ENCODE measurements at regions not wholly inside any gene's neighbourhood (a gene's known extent, or its start where the extent isn't known, plus 50 kb on each side); places are given as distances from the start of the nearest gene placed in this dataset.
"Not testable (repeated sequence)": the region's sequence is repeated elsewhere in the genome, so short reads cannot be mapped to it uniquely, and the experiment has no call there.

- peaks cover 11% of the 10 kb centered on the region for H3K9me3 Mint-ChIP-seq
- no peaks in the 10 kb centered on the region for H3K4me1 Mint-ChIP-seq (ENCODE audit: low read depth)
- DNase-seq (ENCODE audit: low spot score) = no peak
- no peaks in the 10 kb centered on the region for H3K27me3 Mint-ChIP-seq (ENCODE audit: low read depth)
- no peak overlapping the region for H3K27ac Mint-ChIP-seq
- no peaks in the 10 kb centered on the region for H3K36me3 Mint-ChIP-seq (ENCODE audit: low read depth)
- H3K4me3 Mint-ChIP-seq = no peak overlapping the region
Measured at GRCh38 chr1:242966892-242967291, 288.2 kb downstream of the CEP170 start.

GRCh38 chr1:242959397-242959796, 295.7 kb downstream of the CEP170 start:
- not testable (repeated sequence) for H3K9me3 Mint-ChIP-seq; H3K4me1 Mint-ChIP-seq (ENCODE audit: low read depth); H3K36me3 Mint-ChIP-seq (ENCODE audit: low read depth); DNase-seq (ENCODE audit: low spot score); H3K27ac Mint-ChIP-seq; H3K4me3 Mint-ChIP-seq; H3K27me3 Mint-ChIP-seq (ENCODE audit: low read depth)

GRCh38 chr1:242954945-242955344, 300.1 kb downstream of the CEP170 start:
- not testable (repeated sequence) for H3K36me3 Mint-ChIP-seq (ENCODE audit: low read depth); H3K27ac Mint-ChIP-seq; H3K4me1 Mint-ChIP-seq (ENCODE audit: low read depth); DNase-seq (ENCODE audit: low spot score); H3K9me3 Mint-ChIP-seq; H3K4me3 Mint-ChIP-seq; H3K27me3 Mint-ChIP-seq (ENCODE audit: low read depth)

GRCh38 chr1:242946206-242946605, 308.9 kb downstream of the CEP170 start:
- DNase-seq (ENCODE audit: low spot score) = no peak
- H3K4me3 Mint-ChIP-seq = no peak overlapping the region
- no peak overlapping the region for H3K27ac Mint-ChIP-seq
- H3K9me3 Mint-ChIP-seq = no peaks in the 10 kb centered on the region
- no peaks in the 10 kb centered on the region for H3K4me1 Mint-ChIP-seq (ENCODE audit: low read depth)
- no peaks in the 10 kb centered on the region for H3K27me3 Mint-ChIP-seq (ENCODE audit: low read depth)
- no peaks in the 10 kb centered on the region for H3K36me3 Mint-ChIP-seq (ENCODE audit: low read depth)

GRCh38 chr1:242936725-242937124, 318.4 kb downstream of the CEP170 start:
- H3K4me3 Mint-ChIP-seq; H3K9me3 Mint-ChIP-seq; H3K36me3 Mint-ChIP-seq (ENCODE audit: low read depth); H3K27ac Mint-ChIP-seq; H3K27me3 Mint-ChIP-seq (ENCODE audit: low read depth); H3K4me1 Mint-ChIP-seq (ENCODE audit: low read depth); DNase-seq (ENCODE audit: low spot score): not testable (repeated sequence)

GRCh38 chr1:242924717-242925116, 330.4 kb downstream of the CEP170 start:
- not testable (repeated sequence) for H3K4me3 Mint-ChIP-seq; H3K4me1 Mint-ChIP-seq (ENCODE audit: low read depth); H3K9me3 Mint-ChIP-seq; H3K36me3 Mint-ChIP-seq (ENCODE audit: low read depth); DNase-seq (ENCODE audit: low spot score); H3K27me3 Mint-ChIP-seq (ENCODE audit: low read depth); H3K27ac Mint-ChIP-seq

GRCh38 chr1:242923603-242924002, 331.5 kb downstream of the CEP170 start:
- not testable (repeated sequence) for H3K4me1 Mint-ChIP-seq (ENCODE audit: low read depth); DNase-seq (ENCODE audit: low spot score); H3K36me3 Mint-ChIP-seq (ENCODE audit: low read depth); H3K27me3 Mint-ChIP-seq (ENCODE audit: low read depth); H3K27ac Mint-ChIP-seq; H3K9me3 Mint-ChIP-seq; H3K4me3 Mint-ChIP-seq

- not testable (repeated sequence) for H3K4me1 Mint-ChIP-seq (ENCODE audit: low read depth); H3K27ac Mint-ChIP-seq; H3K27me3 Mint-ChIP-seq (ENCODE audit: low read depth); DNase-seq (ENCODE audit: low spot score); H3K9me3 Mint-ChIP-seq; H3K36me3 Mint-ChIP-seq (ENCODE audit: low read depth); H3K4me3 Mint-ChIP-seq
Measured at GRCh38 chr1:242914729-242915128, 340.4 kb downstream of the CEP170 start.

GRCh38 chr1:242912855-242913254, 342.2 kb downstream of the CEP170 start:
- not testable (repeated sequence) for DNase-seq (ENCODE audit: low spot score); H3K4me1 Mint-ChIP-seq (ENCODE audit: low read depth); H3K27me3 Mint-ChIP-seq (ENCODE audit: low read depth); H3K27ac Mint-ChIP-seq; H3K4me3 Mint-ChIP-seq; H3K36me3 Mint-ChIP-seq (ENCODE audit: low read depth); H3K9me3 Mint-ChIP-seq

GRCh38 chr1:242900558-242900957, 354.5 kb downstream of the CEP170 start:
- not testable (repeated sequence) for H3K36me3 Mint-ChIP-seq (ENCODE audit: low read depth); H3K9me3 Mint-ChIP-seq; H3K4me3 Mint-ChIP-seq; DNase-seq (ENCODE audit: low spot score); H3K27ac Mint-ChIP-seq; H3K27me3 Mint-ChIP-seq (ENCODE audit: low read depth); H3K4me1 Mint-ChIP-seq (ENCODE audit: low read depth)

- Mint-ChIP-seq H3K4me1 (ENCODE audit: low read depth) (no peaks in the 10 kb centered on the region), H3K4me3 (no peak overlapping the region), H3K27ac (no peak overlapping the region), H3K36me3 (ENCODE audit: low read depth) (no peaks in the 10 kb centered on the region), H3K27me3 (ENCODE audit: low read depth) (no peaks in the 10 kb centered on the region), H3K9me3 (no peaks in the 10 kb centered on the region)
- DNase-seq (ENCODE audit: low spot score) = no peak
Measured at GRCh38 chr1:242890192-242890741, 364.8 kb downstream of the CEP170 start.

GRCh38 chr1:242886137-242886536, 361.6 kb upstream of the PLD5 start:
- no peak overlapping the region for H3K27ac Mint-ChIP-seq
- no peaks in the 10 kb centered on the region for H3K9me3 Mint-ChIP-seq
- no peaks in the 10 kb centered on the region for H3K36me3 Mint-ChIP-seq (ENCODE audit: low read depth)
- DNase-seq (ENCODE audit: low spot score) = no peak
- H3K4me1 Mint-ChIP-seq (ENCODE audit: low read depth) = no peaks in the 10 kb centered on the region
- no peak overlapping the region for H3K4me3 Mint-ChIP-seq
- H3K27me3 Mint-ChIP-seq (ENCODE audit: low read depth) = no peaks in the 10 kb centered on the region

GRCh38 chr1:242880022-242880421, 355.5 kb upstream of the PLD5 start:
- not testable (repeated sequence) for H3K36me3 Mint-ChIP-seq (ENCODE audit: low read depth); H3K9me3 Mint-ChIP-seq; H3K4me1 Mint-ChIP-seq (ENCODE audit: low read depth); DNase-seq (ENCODE audit: low spot score); H3K4me3 Mint-ChIP-seq; H3K27ac Mint-ChIP-seq; H3K27me3 Mint-ChIP-seq (ENCODE audit: low read depth)

- H3K27me3 Mint-ChIP-seq (ENCODE audit: low read depth) = no peaks in the 10 kb centered on the region
Measured at GRCh38 chr1:242877743-242878142, 353.2 kb upstream of the PLD5 start.

GRCh38 chr1:242877229-242877628, 352.7 kb upstream of the PLD5 start:
- H3K36me3 Mint-ChIP-seq (ENCODE audit: low read depth) = no peaks in the 10 kb centered on the region
- no peaks in the 10 kb centered on the region for H3K27me3 Mint-ChIP-seq (ENCODE audit: low read depth)
- DNase-seq (ENCODE audit: low spot score) = no peak
- H3K9me3 Mint-ChIP-seq = no peaks in the 10 kb centered on the region
- H3K27ac Mint-ChIP-seq = no peak overlapping the region
- H3K4me1 Mint-ChIP-seq (ENCODE audit: low read depth) = no peaks in the 10 kb centered on the region
- no peak overlapping the region for H3K4me3 Mint-ChIP-seq

More at GRCh38 chr1:242877743-242878142, 353.2 kb upstream of the PLD5 start:
- H3K27ac Mint-ChIP-seq = no peak overlapping the region
- no peak for DNase-seq (ENCODE audit: low spot score)
- no peaks in the 10 kb centered on the region for H3K36me3 Mint-ChIP-seq (ENCODE audit: low read depth)
- no peaks in the 10 kb centered on the region for H3K4me1 Mint-ChIP-seq (ENCODE audit: low read depth)
- H3K9me3 Mint-ChIP-seq = no peaks in the 10 kb centered on the region
- no peak overlapping the region for H3K4me3 Mint-ChIP-seq
